IMR-90 (cell line): ENCODE measurements at regions not wholly inside any gene's neighbourhood (a gene's known extent, or its start where the extent isn't known, plus 50 kb on each side); places are given as distances from the start of the nearest gene placed in this dataset.

Source experiments
- ATAC-seq: fragments of 200-7000 bp; cut with Tn5 transposase; 2 replicates; pipeline ENCODE4 v1.9.1; 2020; ENCODE audit warnings: low read depth, mild to moderate bottlenecking, moderate library complexity
- BruUV-seq: library from RNA; stranded (reverse); fragments of 400-500 nt; replicated peaks from 2 replicates; lab custom pipeline; 2021; lab: Mats Ljungman, UMichigan
- CTCF ChIA-PET: fragments of 300-600 bp; formaldehyde crosslinking; extraction: SDS; loops from one replicate; lab custom pipeline; 2021; ENCODE audit warnings: antibody characterized with exemption; lab: Yijun Ruan, JAX
- POLR2A ChIA-PET: fragments of 300-600 bp; sonication (Branson Sonifier 250); formaldehyde crosslinking; loops from one replicate; lab custom pipeline; 2022; ENCODE audit warnings: antibody characterized with exemption; ENCODE audit not compliant: unreplicated experiment; lab: Charles Lee
- DNase-seq: peaks from one replicate; pipeline ENCODE4 v3.0.0; 2013
- H2AFZ ChIP-seq: replicated peaks from 2 replicates; pipeline ENCODE3; 2013; ENCODE audit warnings: low read length, mild to moderate bottlenecking; ENCODE audit not compliant: poor library complexity
- H2AK5ac ChIP-seq: 2 replicates; pipeline ENCODE4 v1.6.1; 2013; ENCODE audit warnings: low read depth, low read length, inconsistent platforms
- H2AK9ac ChIP-seq: replicated peaks from 2 replicates; pipeline ENCODE3; 2013; ENCODE audit warnings: mild to moderate bottlenecking, low read depth, low read length, moderate library complexity; ENCODE audit not compliant: poor library complexity
- H2BK120ac ChIP-seq: 2 replicates; pipeline ENCODE4 v1.6.1; 2013; ENCODE audit warnings: low read depth, low read length, inconsistent platforms
- H2BK15ac ChIP-seq: 3 replicates; pipeline ENCODE4 v1.6.1; 2013; ENCODE audit warnings: low read depth, low read length, inconsistent platforms
- H2BK20ac ChIP-seq: 2 replicates; pipeline ENCODE4 v1.6.1; 2013; ENCODE audit warnings: low read depth, mild to moderate bottlenecking, inconsistent platforms, low read length, moderate library complexity
- H2BK5ac ChIP-seq: 2 replicates; pipeline ENCODE4 v1.6.1; 2013; ENCODE audit warnings: mild to moderate bottlenecking, low read depth, low read length, inconsistent platforms; ENCODE audit not compliant: poor library complexity, severe bottlenecking
- H3K14ac ChIP-seq: replicated peaks from 2 replicates; pipeline ENCODE4 v1.6.1; 2013; ENCODE audit warnings: low read depth, low read length, inconsistent platforms
- H3K18ac ChIP-seq: 2 replicates; pipeline ENCODE4 v1.6.1; 2013; ENCODE audit warnings: low read depth, low read length, control low read depth
- H3K23ac ChIP-seq: 2 replicates; pipeline ENCODE4 v1.6.1; 2013; ENCODE audit warnings: low read depth, low read length, inconsistent platforms
- H3K27ac ChIP-seq: 2 replicates; pipeline ENCODE4 v1.5.1; 2013; ENCODE audit warnings: mild to moderate bottlenecking, control low read depth, low read length; ENCODE audit not compliant: insufficient read depth
- H3K27me3 ChIP-seq: 2 replicates; pipeline ENCODE4 v1.6.1; 2013; ENCODE audit warnings: low read length; ENCODE audit not compliant: control insufficient read depth, insufficient read depth
- H3K36me3 ChIP-seq: 2 replicates; pipeline ENCODE4 v1.6.1; 2013; ENCODE audit warnings: low read length, mixed read lengths; ENCODE audit not compliant: control insufficient read depth, insufficient read depth
- H3K4ac ChIP-seq: 2 replicates; pipeline ENCODE4 v1.6.1; 2013; ENCODE audit warnings: low read depth, low read length, inconsistent platforms
- H3K4me1 ChIP-seq: 2 replicates; pipeline ENCODE4 v1.6.1; 2013; ENCODE audit warnings: low read length, mixed read lengths; ENCODE audit not compliant: control insufficient read depth, insufficient read depth
- H3K4me2 ChIP-seq: 2 replicates; pipeline ENCODE4 v1.6.1; 2013; ENCODE audit warnings: low read depth, mild to moderate bottlenecking, control low read depth, low read length, moderate library complexity
- H3K4me3 ChIP-seq: 2 replicates; pipeline ENCODE4 v1.5.1; 2013; ENCODE audit warnings: low read depth, mild to moderate bottlenecking, control low read depth, low read length, moderate library complexity; ENCODE audit not compliant: insufficient read depth
- H3K56ac ChIP-seq: 2 replicates; pipeline ENCODE4 v1.6.1; 2013; ENCODE audit warnings: low read length, inconsistent platforms; ENCODE audit not compliant: insufficient read depth; ENCODE audit errors: extremely low read depth
- H3K79me1 ChIP-seq, 2 experiments: 2 replicates each; pipeline ENCODE4 v1.6.1; 2013; ENCODE audit warnings: low read length in 2 of 2, inconsistent platforms in 1 of 2, low read depth in 1 of 2
- H3K9ac ChIP-seq: 2 replicates; pipeline ENCODE4 v1.6.1; 2013; ENCODE audit warnings: low read depth, low read length, control low read depth
- H3K9me1 ChIP-seq: 2 replicates; pipeline ENCODE4 v1.6.1; 2013; ENCODE audit warnings: low read length, inconsistent platforms; ENCODE audit not compliant: insufficient read depth
- H3K9me3 ChIP-seq: 2 replicates; pipeline ENCODE4 v1.6.1; 2013; ENCODE audit warnings: low read length; ENCODE audit not compliant: control insufficient read depth, insufficient read depth
- H4K20me1 ChIP-seq: 2 replicates; pipeline ENCODE4 v1.6.1; 2013; ENCODE audit warnings: low read length, inconsistent platforms; ENCODE audit not compliant: insufficient read depth
- H4K5ac ChIP-seq: 2 replicates; pipeline ENCODE4 v1.6.1; 2013; ENCODE audit warnings: mild to moderate bottlenecking, low read depth, low read length, control low read depth
- H4K8ac ChIP-seq, 2 experiments: 2 replicates each; pipeline ENCODE4 v1.6.1; 2013; ENCODE audit warnings: low read depth in 2 of 2, low read length in 2 of 2, control low read depth in 1 of 2, inconsistent platforms in 1 of 2
- H4K91ac ChIP-seq: 2 replicates; pipeline ENCODE4 v1.6.1; 2013; ENCODE audit warnings: low read depth, low read length, inconsistent platforms; ENCODE audit not compliant: insufficient read depth
- BHLHE40 ChIP-seq: fragments of 150-350 bp; IDR thresholded peaks from 2 replicates; pipeline ENCODE4 v1.6.1; 2016; ENCODE audit warnings: mild to moderate bottlenecking, low read depth, low read length
- CEBPB ChIP-seq: IDR thresholded peaks from 2 replicates; pipeline ENCODE4 v1.6.1; 2012; ENCODE audit warnings: low read depth, low read length, improper control_type of control experiment
- CHD1 ChIP-seq: IDR thresholded peaks from 2 replicates; pipeline ENCODE4 v1.6.1; 2012; ENCODE audit warnings: low read depth, low read length, improper control_type of control experiment
- CTCF ChIP-seq: conservative IDR thresholded peaks from 2 replicates; pipeline ENCODE4 v1.5.1; 2012; ENCODE audit warnings: mild to moderate bottlenecking, low read depth, low read length, improper control_type of control experiment
- ELK1 ChIP-seq: fragments of 150-350 bp; IDR thresholded peaks from 2 replicates; pipeline ENCODE4 v1.6.1; 2016; ENCODE audit warnings: low read depth, mild to moderate bottlenecking, low read length, moderate library complexity, borderline replicate concordance
- FOS ChIP-seq: fragments of 150-350 bp; IDR thresholded peaks from 2 replicates; pipeline ENCODE4 v1.6.1; 2016; ENCODE audit warnings: low read depth, low read length
- MAFK ChIP-seq: IDR thresholded peaks from 2 replicates; pipeline ENCODE4 v1.6.1; 2012; ENCODE audit warnings: low read depth, low read length, improper control_type of control experiment
- MAZ ChIP-seq: IDR thresholded peaks from 2 replicates; pipeline ENCODE4 v1.6.1; 2012; ENCODE audit warnings: low read depth, mild to moderate bottlenecking, low read length, improper control_type of control experiment, moderate library complexity, borderline replicate concordance
- MXI1 ChIP-seq: IDR thresholded peaks from 2 replicates; pipeline ENCODE4 v1.6.1; 2012; ENCODE audit warnings: low read depth, mild to moderate bottlenecking, low read length, moderate library complexity, borderline replicate concordance
- NFE2L2 ChIP-seq: fragments of 150-350 bp; IDR thresholded peaks from 2 replicates; pipeline ENCODE4 v1.6.1; 2016; ENCODE audit warnings: low read depth, mild to moderate bottlenecking, low read length
- POLR2A ChIP-seq: IDR thresholded peaks from 2 replicates; pipeline ENCODE4 v1.6.1; 2012; ENCODE audit warnings: mild to moderate bottlenecking, low read depth, low read length
- RAD21 ChIP-seq: IDR thresholded peaks from 2 replicates; pipeline ENCODE4 v1.6.1; 2012; ENCODE audit warnings: low read length, improper control_type of control experiment
- RCOR1 ChIP-seq: IDR thresholded peaks from 2 replicates; pipeline ENCODE4 v1.6.1; 2012; ENCODE audit warnings: mild to moderate bottlenecking, low read length, improper control_type of control experiment; ENCODE audit not compliant: insufficient replicate concordance
- RFX5 ChIP-seq: IDR thresholded peaks from 2 replicates; pipeline ENCODE4 v1.8.0; 2012; ENCODE audit warnings: low read depth, mild to moderate bottlenecking, low read length, moderate library complexity
- SMC3 ChIP-seq: fragments of 150-350 bp; IDR thresholded peaks from 2 replicates; pipeline ENCODE4 v1.6.1; 2016; ENCODE audit warnings: low read depth, mild to moderate bottlenecking, antibody characterized with exemption, low read length, moderate library complexity
- USF2 ChIP-seq: fragments of 150-350 bp; IDR thresholded peaks from 2 replicates; pipeline ENCODE4 v1.6.1; 2017; ENCODE audit warnings: mild to moderate bottlenecking, antibody characterized with exemption, low read length, low read depth
- WGBS, 2 experiments: methylation state at CpG; one replicate each; pipeline versions ENCODE4 v1.1.5 to v1.1.7; 2013; ENCODE audit warnings: missing lambda C conversion rate in 2 of 2; ENCODE audit not compliant: insufficient read length in 1 of 2; ENCODE audit errors: extremely low coverage in 2 of 2; 5-methylcytosine and 5-hydroxymethylcytosine counted together
- dilution Hi-C: fragments of 300-500 bp; cut with HindIII; formaldehyde crosslinking; loops from one replicate; pipeline ENCODE4 v1.14.3; 2018; ENCODE audit warnings: low sequenced_read_pairs; ENCODE audit not compliant: unreplicated experiment
- in situ Hi-C: fragments of 300-500 bp; cut with MboI; formaldehyde crosslinking; loops from 3 replicates; pipeline ENCODE4 v1.14.3; 2019; ENCODE audit warnings: low sequenced_read_pairs, inconsistent platforms, mixed read lengths
- intact Hi-C: fragments of 100-400 bp; cut with micrococcal nuclease; formaldehyde crosslinking; loops from 2 replicates; pipeline ENCODE4 v1.10.0; 2022

GRCh38 chr9:89794918-89795317, 190.1 kb downstream of the GADD45G start:
- ATAC-seq = no peak
- no CpG with 5 or more reads among the region's 10 CpGs for WGBS, 2 experiments

More at GRCh38 chr9:89794918-89795317, 190.1 kb downstream of the GADD45G start:
- no peak overlapping the region for H3K4ac ChIP-seq
- H3K27me3 ChIP-seq = no peaks in the 10 kb centered on the region; the same call in 1 of the 2 replicates
- H3K27ac ChIP-seq = no peak overlapping the region
- DNase-seq = no peak
- no peaks in the 10 kb centered on the region for H3K36me3 ChIP-seq
- dilution Hi-C loops (no loop called here), intact Hi-C loops (no loop called here), in situ Hi-C loops (no loop called here)
- no peak overlapping the region for H4K5ac ChIP-seq
- H3K4me3 ChIP-seq = no peak overlapping the region
- no peak overlapping the region for H3K18ac ChIP-seq
- no peak overlapping the region for H2BK20ac ChIP-seq
- H3K9me3 ChIP-seq = no peaks in the 10 kb centered on the region
- no peak overlapping the region for H3K56ac ChIP-seq
- POLR2A ChIA-PET = no interaction called here
- H4K20me1 ChIP-seq = no peaks in the 10 kb centered on the region
- H3K4me1 ChIP-seq = no peaks in the 10 kb centered on the region
- CTCF ChIA-PET = no interaction called here
- no TSS peak for BruUV-seq
- H3K79me1 ChIP-seq = no peaks in the 10 kb centered on the region
- H2BK5ac ChIP-seq = no peak overlapping the region
- H2BK15ac ChIP-seq = no peak overlapping the region
- no peak overlapping the region for H4K91ac ChIP-seq
- no peak overlapping the region for H3K4me2 ChIP-seq
- H2AK9ac ChIP-seq = no peak overlapping the region
- no peaks in the 10 kb centered on the region for H3K9me1 ChIP-seq
- H2BK120ac ChIP-seq = no peak overlapping the region
- H3K14ac ChIP-seq = no peak overlapping the region
- H4K8ac ChIP-seq = no peak overlapping the region
- no peak overlapping the region for H2AK5ac ChIP-seq
- no peak for TF ChIP-seq USF2
- TF ChIP-seq MAZ = no peak
- no peak for TF ChIP-seq RCOR1
- no peak for TF ChIP-seq SMC3
- TF ChIP-seq POLR2A = no peak
- TF ChIP-seq MAFK = no peak
- TF ChIP-seq ELK1 = no peak
- no peak for TF ChIP-seq MXI1
- TF ChIP-seq BHLHE40 = no peak
- TF ChIP-seq FOS = no peak
- TF ChIP-seq CEBPB = no peak
- TF ChIP-seq CHD1 = no peak
- TF ChIP-seq RFX5 = no peak
- TF ChIP-seq CTCF = no peak
- no peak for TF ChIP-seq NFE2L2
- TF ChIP-seq RAD21 = no peak
- no peak overlapping the region for H2AFZ ChIP-seq
- no peak overlapping the region for H3K9ac ChIP-seq
- no peak overlapping the region for H3K23ac ChIP-seq
